DMS53 (cell line): ENCODE measurements at regions not wholly inside any gene's neighbourhood (a gene's known extent, or its start where the extent isn't known, plus 50 kb on each side); places are given as distances from the start of the nearest gene placed in this dataset.
"Not testable (repeated sequence)": the region's sequence is repeated elsewhere in the genome, so short reads cannot be mapped to it uniquely, and the experiment has no call there.

ENCODE experiments used
- DNase-seq: peaks from one replicate; lab custom pipeline; 2025; lab: John Stamatoyannopoulos, UW

- peak; percentile 36 for DNase-seq
Measured at GRCh38 chr2:195572895-195573683, 83.9 kb upstream of the SLC39A10 start.

- no peak for DNase-seq
Measured at GRCh38 chr2:195570329-195570728, 86.7 kb upstream of the SLC39A10 start.

GRCh38 chr2:195569255-195569654 is 87.8 kb upstream of the SLC39A10 start:
- DNase-seq, result no peak

GRCh38 chr2:195564625-195565135 is 92.3 kb upstream of the SLC39A10 start:
- not testable (repeated sequence) for DNase-seq

GRCh38 chr2:195563857-195564512 is 93.0 kb upstream of the SLC39A10 start:
- no peak for DNase-seq

GRCh38 chr2:195562570-195563566 is 94.2 kb upstream of the SLC39A10 start:
- peak; percentile 55 for DNase-seq

GRCh38 chr2:195561116-195561921 is 95.7 kb upstream of the SLC39A10 start:
- no peak for DNase-seq

- DNase-seq, result no peak
Measured at GRCh38 chr2:195560209-195560895, 96.7 kb upstream of the SLC39A10 start.

GRCh38 chr2:195559431-195559914 is 97.6 kb upstream of the SLC39A10 start:
- peak; percentile 16 for DNase-seq

- no peak for DNase-seq
Measured at GRCh38 chr2:195555971-195556370, 101.1 kb upstream of the SLC39A10 start.

GRCh38 chr2:195552581-195552980 is 104.4 kb upstream of the SLC39A10 start:
- no peak for DNase-seq

GRCh38 chr2:195548198-195548940 is 108.7 kb upstream of the SLC39A10 start:
- no peak for DNase-seq

GRCh38 chr2:195547268-195547840 is 109.7 kb upstream of the SLC39A10 start:
- not testable (repeated sequence) for DNase-seq

- DNase-seq, result no peak
Measured at GRCh38 chr2:195545811-195546210, 111.2 kb upstream of the SLC39A10 start.

GRCh38 chr2:195543902-195544894 is 112.8 kb upstream of the SLC39A10 start:
- DNase-seq, result peak; percentile 62

- DNase-seq, result no peak
Measured at GRCh38 chr2:195543063-195543462, 114.0 kb upstream of the SLC39A10 start.

- no peak for DNase-seq
Measured at GRCh38 chr2:195542067-195542466, 115.0 kb upstream of the SLC39A10 start.

- DNase-seq, result no peak
Measured at GRCh38 chr2:195538937-195539336, 118.1 kb upstream of the SLC39A10 start.
